ENCODE measurements at regions not wholly inside any gene's neighbourhood (a gene's known extent, or its start where the extent isn't known, plus 50 kb on each side); places are given as distances from the start of the nearest gene placed in this dataset.

DNA sequence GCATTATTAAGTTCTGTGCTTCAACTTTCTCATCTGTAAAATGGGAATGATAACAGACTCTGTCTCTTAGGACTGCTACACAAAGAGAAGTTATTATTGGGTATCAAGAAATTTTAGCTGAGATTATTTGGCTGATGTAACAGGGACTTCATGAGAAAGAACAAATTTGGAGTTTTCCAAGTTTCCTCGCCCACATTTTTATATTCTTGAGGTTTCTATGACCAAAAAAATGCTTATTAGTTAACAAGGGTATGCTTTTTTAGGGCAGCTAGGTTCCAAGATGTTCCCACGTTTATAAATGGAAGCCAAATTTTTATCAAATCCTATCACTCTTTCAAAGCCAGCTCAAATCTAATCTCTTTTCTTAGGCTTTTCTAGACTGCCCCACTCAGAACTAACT lies 50.6 kb upstream of the C3orf80 start:
- H3K4me2 ChIP-seq (ENCODE audit: low read depth, low read length): no peak overlapping the region
- no peak for ATAC-seq

More for the DNA sequence above, 50.6 kb upstream of the C3orf80 start:
- ChIA-PET POLR2A (no interaction called here), CTCF (ENCODE audit: low intra/inter-chr PET ratio, low total read pairs) (no interaction called here)
- H3K4me1 ChIP-seq (ENCODE audit: insufficient read depth, low read length): no peaks in the 10 kb centered on the region
- FAIRE-seq (no peak), DNase-seq (ENCODE audit: low spot score) (no peak)
- BruUV-seq (replicated peaks): no TSS peak
- in situ Hi-C loops (cut with HindIII; ENCODE audit: extremely low pct_ligation_motif_present, low pct_unique_long_range_greater_than_20kb): no loop called here
- H3K36me3 ChIP-seq (replicated peaks in 1 of 2; ENCODE audit: control insufficient read depth in 1 of 2, insufficient read depth in 2 of 2, low read length in 2 of 2): no peaks in the 10 kb centered on the region
- H2AFZ ChIP-seq (ENCODE audit: low read length): no peak overlapping the region
- H3K9me3 ChIP-seq (ENCODE audit: low read length): no peaks in the 10 kb centered on the region
- TF ChIP-seq, protein P1, sequence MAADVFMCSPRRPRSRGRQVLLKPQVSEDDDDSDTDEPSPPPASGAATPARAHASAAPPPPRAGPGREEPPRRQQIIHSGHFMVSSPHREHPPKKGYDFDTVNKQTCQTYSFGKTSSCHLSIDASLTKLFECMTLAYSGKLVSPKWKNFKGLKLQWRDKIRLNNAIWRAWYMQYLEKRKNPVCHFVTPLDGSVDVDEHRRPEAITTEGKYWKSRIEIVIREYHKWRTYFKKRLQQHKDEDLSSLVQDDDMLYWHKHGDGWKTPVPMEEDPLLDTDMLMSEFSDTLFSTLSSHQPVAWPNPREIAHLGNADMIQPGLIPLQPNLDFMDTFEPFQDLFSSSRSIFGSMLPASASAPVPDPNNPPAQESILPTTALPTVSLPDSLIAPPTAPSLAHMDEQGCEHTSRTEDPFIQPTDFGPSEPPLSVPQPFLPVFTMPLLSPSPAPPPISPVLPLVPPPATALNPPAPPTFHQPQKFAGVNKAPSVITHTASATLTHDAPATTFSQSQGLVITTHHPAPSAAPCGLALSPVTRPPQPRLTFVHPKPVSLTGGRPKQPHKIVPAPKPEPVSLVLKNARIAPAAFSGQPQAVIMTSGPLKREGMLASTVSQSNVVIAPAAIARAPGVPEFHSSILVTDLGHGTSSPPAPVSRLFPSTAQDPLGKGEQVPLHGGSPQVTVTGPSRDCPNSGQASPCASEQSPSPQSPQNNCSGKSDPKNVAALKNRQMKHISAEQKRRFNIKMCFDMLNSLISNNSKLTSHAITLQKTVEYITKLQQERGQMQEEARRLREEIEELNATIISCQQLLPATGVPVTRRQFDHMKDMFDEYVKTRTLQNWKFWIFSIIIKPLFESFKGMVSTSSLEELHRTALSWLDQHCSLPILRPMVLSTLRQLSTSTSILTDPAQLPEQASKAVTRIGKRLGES (CRISPR knock-in tag; IDR thresholded peaks at IDR 0.05; ENCODE audit: borderline replicate concordance): no peak
- TF ChIP-seq MIXL1 (CRISPR knock-in tag; IDR thresholded peaks at IDR 0.05): no peak
- TF ChIP-seq ARID2 (CRISPR knock-in tag; IDR thresholded peaks at IDR 0.05; ENCODE audit: borderline replicate concordance): no peak
- no peak for TF ChIP-seq HOXD1 (CRISPR knock-in tag; IDR thresholded peaks at IDR 0.05)
- no peak for TF ChIP-seq SOX6 (IDR thresholded peaks at IDR 0.05)
- no peak for TF ChIP-seq SOX6 (CRISPR knock-in tag; IDR thresholded peaks at IDR 0.05)
- no peak for TF ChIP-seq SRF (IDR thresholded peaks at IDR 0.05; ENCODE audit: low read depth, low read length)
- no peak for TF ChIP-seq ZNF629 (CRISPR knock-in tag; conservative IDR thresholded peaks at IDR 0.05)
- TF ChIP-seq ESRRA (CRISPR knock-in tag; IDR thresholded peaks at IDR 0.05; ENCODE audit: low read depth): no peak
- no peak for TF ChIP-seq HIVEP1 (CRISPR knock-in tag; IDR thresholded peaks at IDR 0.05)
- no peak for TF ChIP-seq RFX3 (CRISPR knock-in tag; IDR thresholded peaks at IDR 0.05)
- TF ChIP-seq MED1 (CRISPR knock-in tag; IDR thresholded peaks at IDR 0.05): no peak
- H3K9ac ChIP-seq (ENCODE audit: insufficient read depth, low read depth, low read length): no peak overlapping the region
- H4K20me1 ChIP-seq (ENCODE audit: insufficient read depth, low read length): no peaks in the 10 kb centered on the region
- no peaks in the 10 kb centered on the region for H3K79me2 ChIP-seq (ENCODE audit: insufficient read depth, low read length)
- WGBS (ENCODE audit: low lambda C conversion rate): 2% methylated on average over 2 of the region's 2 CpGs
- H3K27me3 ChIP-seq (ENCODE audit: control insufficient read depth in 1 of 2, insufficient read depth in 2 of 2, low read length in 2 of 2): no peaks in the 10 kb centered on the region
- no peak overlapping the region for H3K4me3 ChIP-seq (replicated peaks in 1 of 3; ENCODE audit: insufficient read depth in 1 of 3, low read depth in 2 of 3, low read length in 3 of 3)
- H3K27ac ChIP-seq (ENCODE audit: extremely low read length, insufficient read depth, low read length): no peak overlapping the region
- intact Hi-C loops (cut with micrococcal nuclease; ENCODE audit: unreplicated experiment): no loop called here
